Keratinocyte (primary cell): ENCODE measurements at regions not wholly inside any gene's neighbourhood (a gene's known extent, or its start where the extent isn't known, plus 50 kb on each side); places are given as distances from the start of the nearest gene placed in this dataset.

ENCODE experiments used
- DNase-seq: peaks from one replicate; pipeline ENCODE4 v3.0.0-alpha.2; 2011; ENCODE audit warnings: low read depth, missing footprints, low spot score
- FAIRE-seq: peaks from 2 replicates; lab custom pipeline; 2011; peaks lifted over from hg19 to GRCh38; lab: Jason Lieb, UNC
- H2AFZ ChIP-seq: 2 replicates; pipeline ENCODE4 v1.6.0; 2012; ENCODE audit warnings: low read length, control low read depth, inconsistent platforms; ENCODE audit not compliant: control insufficient read depth
- H3K27ac ChIP-seq: 2 replicates; pipeline ENCODE4 v1.5.1; 2011; ENCODE audit warnings: low read length; ENCODE audit not compliant: control insufficient read depth, insufficient read depth
- H3K27me3 ChIP-seq: 3 replicates; pipeline ENCODE4 v1.6.0; 2011; ENCODE audit warnings: low read length; ENCODE audit not compliant: control insufficient read depth, insufficient read depth; ENCODE audit errors: extremely low read depth
- H3K36me3 ChIP-seq, 2 experiments: 2 replicates in 1 of 2; 3 replicates in 1 of 2; pipeline ENCODE4 v1.5.1; 2011; ENCODE audit warnings: low read length in 2 of 2, mild to moderate bottlenecking in 1 of 2; ENCODE audit not compliant: control insufficient read depth in 2 of 2, insufficient read depth in 2 of 2; ENCODE audit errors: extremely low read depth in 1 of 2
- H3K4me1 ChIP-seq: 3 replicates; pipeline ENCODE4 v1.5.1; 2011; ENCODE audit warnings: low read length; ENCODE audit not compliant: control insufficient read depth, insufficient read depth; ENCODE audit errors: extremely low read depth
- H3K4me2 ChIP-seq: 3 replicates; pipeline ENCODE4 v1.6.0; 2011; ENCODE audit warnings: low read depth, low read length; ENCODE audit not compliant: control insufficient read depth, insufficient read depth; ENCODE audit errors: extremely low read depth
- H3K4me3 ChIP-seq, 3 experiments: fragments of 200-600 bp in 1 of 3; sonication (generic) in 1 of 3; 2 replicates in 2 of 3; 3 replicates in 1 of 3; pipeline ENCODE4 v1.5.1; 2011 to 2016; ENCODE audit warnings: low read length in 3 of 3, mild to moderate bottlenecking in 3 of 3, control low read depth in 2 of 3, inconsistent platforms in 1 of 3, low read depth in 1 of 3, mixed read lengths in 1 of 3, mixed run types in 1 of 3, moderate library complexity in 1 of 3; ENCODE audit not compliant: control insufficient read depth in 2 of 3, insufficient read depth in 2 of 3; ENCODE audit errors: extremely low read depth in 1 of 3
- H3K79me2 ChIP-seq: 2 replicates; pipeline ENCODE4 v1.6.0; 2012; ENCODE audit warnings: low read length; ENCODE audit not compliant: control insufficient read depth, insufficient read depth
- H3K9ac ChIP-seq: 3 replicates; pipeline ENCODE4 v1.6.0; 2011; ENCODE audit warnings: low read length; ENCODE audit not compliant: control insufficient read depth, insufficient read depth; ENCODE audit errors: extremely low read depth
- H3K9me1 ChIP-seq: 3 replicates; pipeline ENCODE4 v1.6.0; 2011; ENCODE audit warnings: low read length; ENCODE audit not compliant: control insufficient read depth, insufficient read depth; ENCODE audit errors: extremely low read depth
- H3K9me3 ChIP-seq: 2 replicates; pipeline ENCODE4 v1.5.1; 2012; ENCODE audit warnings: low read depth, low read length; ENCODE audit not compliant: control insufficient read depth
- H4K20me1 ChIP-seq: 3 replicates; pipeline ENCODE4 v1.6.0; 2011; ENCODE audit warnings: low read length; ENCODE audit not compliant: control insufficient read depth, insufficient read depth; ENCODE audit errors: extremely low read depth
- EZH2 ChIP-seq: IDR thresholded peaks from one replicate; pipeline ENCODE4 v1.6.1; 2012; ENCODE audit warnings: inconsistent platforms, mild to moderate bottlenecking, low read length, moderate library complexity
- dilution Hi-C: fragments of 300-500 bp; cut with MboI; formaldehyde crosslinking; loops from one replicate; pipeline ENCODE4 v1.7.0; 2020; ENCODE audit warnings: low sequenced_read_pairs; ENCODE audit not compliant: extremely low pct_ligation_motif_present
- TF ChIP-seq, protein P1 (sequence below), 3 experiments: IDR thresholded peaks in 1 of 3; conservative IDR thresholded peaks in 1 of 3; optimal IDR thresholded peaks in 1 of 3; 2 replicates in 2 of 3; 3 replicates in 1 of 3; pipeline versions ENCODE3 to v1.5.1; 2011; ENCODE audit warnings: low read length in 3 of 3, mild to moderate bottlenecking in 3 of 3, moderate library complexity in 2 of 3, control low read depth in 1 of 3, inconsistent platforms in 1 of 3; ENCODE audit not compliant: insufficient read depth in 2 of 3; ENCODE audit errors: extremely low read depth in 1 of 3

DNA sequence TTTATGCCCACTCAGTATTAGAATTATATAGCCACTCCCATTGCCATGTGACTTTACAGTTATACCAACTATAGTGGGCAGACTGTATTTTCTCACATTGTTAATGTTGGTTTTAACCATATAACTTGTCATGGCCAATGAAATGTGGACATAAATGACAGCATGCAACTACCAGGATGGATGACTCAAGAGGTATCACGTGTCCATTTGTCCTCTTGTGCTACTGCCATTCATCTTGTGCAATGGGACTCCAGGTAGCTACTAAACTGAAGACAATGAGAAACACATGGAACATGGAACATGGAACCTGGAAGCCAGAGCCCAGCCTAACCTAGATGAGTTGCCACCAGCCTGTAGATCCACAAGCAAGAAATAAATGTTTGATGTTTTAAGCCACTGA, 242.7 kb upstream of the IPO5 start:
- Histone ChIP-seq H3K9me1 (no peaks in the 10 kb centered on the region), H3K4me1 (no peaks in the 10 kb centered on the region), H3K4me3 (no peak overlapping the region), H4K20me1 (no peaks in the 10 kb centered on the region), H3K36me3 (no peaks in the 10 kb centered on the region), H2AFZ (no peak overlapping the region), H3K27me3 (no peaks in the 10 kb centered on the region), H3K79me2 (no peaks in the 10 kb centered on the region), H3K27ac (no peak overlapping the region), H3K9me3 (no peaks in the 10 kb centered on the region), H3K4me2 (no peak overlapping the region), H3K9ac (no peak overlapping the region)
- FAIRE-seq (no peak), DNase-seq (no peak)
- TF ChIP-seq, protein P1, sequence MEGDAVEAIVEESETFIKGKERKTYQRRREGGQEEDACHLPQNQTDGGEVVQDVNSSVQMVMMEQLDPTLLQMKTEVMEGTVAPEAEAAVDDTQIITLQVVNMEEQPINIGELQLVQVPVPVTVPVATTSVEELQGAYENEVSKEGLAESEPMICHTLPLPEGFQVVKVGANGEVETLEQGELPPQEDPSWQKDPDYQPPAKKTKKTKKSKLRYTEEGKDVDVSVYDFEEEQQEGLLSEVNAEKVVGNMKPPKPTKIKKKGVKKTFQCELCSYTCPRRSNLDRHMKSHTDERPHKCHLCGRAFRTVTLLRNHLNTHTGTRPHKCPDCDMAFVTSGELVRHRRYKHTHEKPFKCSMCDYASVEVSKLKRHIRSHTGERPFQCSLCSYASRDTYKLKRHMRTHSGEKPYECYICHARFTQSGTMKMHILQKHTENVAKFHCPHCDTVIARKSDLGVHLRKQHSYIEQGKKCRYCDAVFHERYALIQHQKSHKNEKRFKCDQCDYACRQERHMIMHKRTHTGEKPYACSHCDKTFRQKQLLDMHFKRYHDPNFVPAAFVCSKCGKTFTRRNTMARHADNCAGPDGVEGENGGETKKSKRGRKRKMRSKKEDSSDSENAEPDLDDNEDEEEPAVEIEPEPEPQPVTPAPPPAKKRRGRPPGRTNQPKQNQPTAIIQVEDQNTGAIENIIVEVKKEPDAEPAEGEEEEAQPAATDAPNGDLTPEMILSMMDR (optimal IDR thresholded peaks at IDR 0.05 in 1 of 3, IDR thresholded peaks at IDR 0.05 in 1 of 3, conservative IDR thresholded peaks at IDR 0.05 in 1 of 3; ENCODE audit: extremely low read depth in 1 of 3, insufficient read depth in 2 of 3, low read length in 3 of 3) = no peak
- TF ChIP-seq EZH2 = no peak
- dilution Hi-C loops = no loop called here

DNA sequence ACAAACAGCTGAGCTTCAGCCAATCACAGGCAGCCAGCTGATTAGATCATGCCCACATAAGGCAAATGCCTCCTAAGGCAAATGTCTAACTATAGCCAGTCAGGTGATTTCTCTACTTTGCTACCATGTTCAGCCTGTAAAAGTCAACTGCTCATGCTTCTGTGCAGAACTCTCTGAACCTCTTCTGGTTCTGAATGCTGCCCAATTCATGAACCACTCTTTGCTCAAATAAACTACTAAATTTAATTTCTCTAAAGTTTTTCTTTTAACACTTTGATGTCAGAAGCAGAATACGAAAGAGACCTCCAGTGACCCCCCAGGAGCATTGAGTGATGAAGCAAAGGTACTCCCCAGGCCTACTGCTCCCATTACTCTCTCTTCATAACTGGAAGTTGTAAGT, 240.7 kb upstream of the IPO5 start:
- no peaks in the 10 kb centered on the region for H3K9me1 ChIP-seq
- no peaks in the 10 kb centered on the region for H3K4me1 ChIP-seq
- H3K27me3 ChIP-seq = no peaks in the 10 kb centered on the region
- H3K27ac ChIP-seq = no peak overlapping the region
- DNase-seq (no peak), FAIRE-seq (no peak)
- no peak for TF ChIP-seq EZH2
- TF ChIP-seq, protein P1 (optimal IDR thresholded peaks at IDR 0.05 in 1 of 3, IDR thresholded peaks at IDR 0.05 in 1 of 3, conservative IDR thresholded peaks at IDR 0.05 in 1 of 3; ENCODE audit: extremely low read depth in 1 of 3, insufficient read depth in 2 of 3, low read length in 3 of 3) = no peak
- H3K9me3 ChIP-seq = no peaks in the 10 kb centered on the region
- H3K4me2 ChIP-seq = no peak overlapping the region
- H4K20me1 ChIP-seq = no peaks in the 10 kb centered on the region
- dilution Hi-C loops = no loop called here
- no peak overlapping the region for H3K9ac ChIP-seq
- H3K36me3 ChIP-seq = no peaks in the 10 kb centered on the region
- no peak overlapping the region for H3K4me3 ChIP-seq
- no peaks in the 10 kb centered on the region for H3K79me2 ChIP-seq
- no peak overlapping the region for H2AFZ ChIP-seq
